Nephron progenitor cell (in vitro differentiated cells): ENCODE measurements at regions not wholly inside any gene's neighbourhood (a gene's known extent, or its start where the extent isn't known, plus 50 kb on each side); places are given as distances from the start of the nearest gene placed in this dataset.
A peak's percentile ranks its signal among the peaks of the same experiment; 100 is the strongest.

Source experiments
- DNase-seq: peaks from one replicate; pipeline ENCODE4 v3.0.0; 2021
- H3K27ac Mint-ChIP-seq: 2 replicates; pipeline ENCODE4 v1.8.0; 2021; ENCODE audit warnings: mild to moderate bottlenecking, moderate library complexity, mixed read lengths
- H3K27me3 Mint-ChIP-seq: 2 replicates; pipeline ENCODE4 v1.8.0; 2021; ENCODE audit warnings: mild to moderate bottlenecking, low read depth, mixed read lengths; ENCODE audit not compliant: poor library complexity
- H3K36me3 Mint-ChIP-seq: 2 replicates; pipeline ENCODE4 v1.8.0; 2021; ENCODE audit warnings: low read depth, mixed read lengths
- H3K4me1 Mint-ChIP-seq: 2 replicates; pipeline ENCODE4 v1.8.0; 2021; ENCODE audit warnings: mixed read lengths
- H3K4me3 Mint-ChIP-seq: 2 replicates; pipeline ENCODE4 v1.8.0; 2021; ENCODE audit warnings: mild to moderate bottlenecking, moderate library complexity, mixed read lengths
- H3K9me3 Mint-ChIP-seq: 2 replicates; pipeline ENCODE4 v1.8.0; 2021; ENCODE audit warnings: mild to moderate bottlenecking, moderate library complexity, mixed read lengths
- CTCF ChIP-seq: fragments of 200-600 bp; sonication (generic); IDR thresholded peaks from 2 replicates; pipeline ENCODE4 v1.5.0; 2021; ENCODE audit warnings: antibody characterized with exemption

DNA sequence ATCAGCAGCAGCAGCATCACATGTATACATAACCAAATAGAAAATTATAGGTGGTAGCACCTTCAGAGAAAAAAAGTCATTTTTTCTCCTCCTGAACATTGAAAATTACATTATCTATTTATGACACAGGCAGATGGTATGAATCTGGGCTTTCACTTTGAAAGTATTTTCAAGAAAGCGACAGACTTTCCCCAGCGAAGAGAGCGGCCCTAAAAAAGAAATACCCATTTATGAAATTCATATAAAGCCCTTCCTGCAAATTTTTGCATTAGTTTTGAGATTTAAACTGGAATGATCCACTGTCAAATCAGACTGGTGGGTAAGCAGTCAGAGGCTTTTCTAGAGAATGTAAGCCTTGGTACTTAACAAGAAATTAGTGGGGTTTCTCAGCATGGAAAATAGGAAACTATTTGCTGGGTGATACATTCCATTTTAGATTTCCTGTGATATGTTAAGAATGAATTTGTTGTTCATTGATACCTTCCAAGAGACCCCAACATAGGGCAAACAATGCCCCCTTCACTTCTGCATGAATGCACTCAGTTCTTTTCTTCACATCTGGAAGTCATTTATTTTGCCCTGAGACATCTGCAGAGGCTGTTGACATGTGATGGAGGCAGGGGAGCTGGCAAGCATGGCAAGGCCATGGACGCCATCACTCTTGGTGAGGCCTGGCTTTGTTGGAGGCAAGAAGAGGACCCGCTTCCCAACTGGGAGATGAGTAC, 147.0 kb downstream of the LINC00237 start:
- no peaks in the 10 kb centered on the region for H3K9me3 Mint-ChIP-seq
- no peak for TF ChIP-seq CTCF
- no peak for DNase-seq
- H3K27me3 Mint-ChIP-seq, result peaks cover 23% of the 10 kb centered on the region
- H3K27ac Mint-ChIP-seq, result no peak overlapping the region
- peaks cover 10% of the 10 kb centered on the region for H3K4me1 Mint-ChIP-seq
- no peaks in the 10 kb centered on the region for H3K36me3 Mint-ChIP-seq
- no peak overlapping the region for H3K4me3 Mint-ChIP-seq

DNA sequence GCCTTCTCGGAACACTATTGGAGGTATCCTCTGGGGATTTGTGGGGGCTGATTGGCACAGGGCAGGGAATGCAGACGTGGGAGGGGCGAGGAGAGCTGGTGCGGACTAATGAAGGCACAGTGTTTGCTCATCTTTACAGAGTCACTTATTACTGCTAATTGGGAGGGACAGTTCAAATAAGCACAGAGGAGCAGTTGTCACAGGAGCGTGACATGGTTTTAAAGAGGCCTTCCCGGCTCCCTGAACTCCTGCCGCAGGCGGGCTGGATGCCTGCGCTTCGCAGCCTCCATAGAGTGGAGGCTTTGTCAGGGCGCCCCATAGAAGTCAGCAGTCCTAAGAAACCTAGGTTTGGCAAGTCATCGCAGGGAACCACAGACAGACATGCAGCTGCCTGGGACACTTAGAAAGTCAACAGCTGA, 149.6 kb downstream of the LINC00237 start:
- Mint-ChIP-seq H3K27ac (no peak overlapping the region), H3K4me1 (peaks cover 10% of the 10 kb centered on the region), H3K9me3 (peaks cover 7% of the 10 kb centered on the region), H3K36me3 (no peaks in the 10 kb centered on the region), H3K4me3 (no peak overlapping the region), H3K27me3 (peaks cover 35% of the 10 kb centered on the region)
- DNase-seq, result peak; percentile 5
- no peak for TF ChIP-seq CTCF

GRCh38 chr20:20955892-20956291, 150.3 kb downstream of the LINC00237 start:
- no peaks in the 10 kb centered on the region for H3K36me3 Mint-ChIP-seq
- no peak for DNase-seq
- peaks cover 7% of the 10 kb centered on the region for H3K9me3 Mint-ChIP-seq
- peaks cover 31% of the 10 kb centered on the region for H3K27me3 Mint-ChIP-seq
- no peak overlapping the region for H3K4me3 Mint-ChIP-seq
- H3K4me1 Mint-ChIP-seq, result peaks cover 10% of the 10 kb centered on the region
- H3K27ac Mint-ChIP-seq, result no peak overlapping the region
- no peak for TF ChIP-seq CTCF

GRCh38 chr20:20953738-20954618, 152.2 kb downstream of the LINC00237 start:
- Mint-ChIP-seq H3K27me3 (peaks cover 30% of the 10 kb centered on the region), H3K9me3 (peaks cover 7% of the 10 kb centered on the region), H3K4me1 (peaks cover 10% of the 10 kb centered on the region), H3K4me3 (no peak overlapping the region), H3K36me3 (no peaks in the 10 kb centered on the region), H3K27ac (no peak overlapping the region)
- DNase-seq, result no peak
- no peak for TF ChIP-seq CTCF

GRCh38 chr20:20950620-20951019, 155.5 kb downstream of the LINC00237 start:
- Mint-ChIP-seq H3K4me1 (peaks cover 4% of the 10 kb centered on the region), H3K36me3 (no peaks in the 10 kb centered on the region), H3K4me3 (no peak overlapping the region), H3K27ac (no peak overlapping the region), H3K9me3 (peaks cover 12% of the 10 kb centered on the region), H3K27me3 (peaks cover 20% of the 10 kb centered on the region)
- TF ChIP-seq CTCF, result no peak
- DNase-seq, result no peak
